ENCODE measurements at regions not wholly inside any gene's neighbourhood (a gene's known extent, or its start where the extent isn't known, plus 50 kb on each side); places are given as distances from the start of the nearest gene placed in this dataset.
"Not testable (repeated sequence)": the region's sequence is repeated elsewhere in the genome, so short reads cannot be mapped to it uniquely, and the experiment has no call there.

GRCh38 chr3:26011276-26011675, 221.4 kb downstream of the OXSM start:
- Histone ChIP-seq H3K36me3 (ENCODE audit: control insufficient read depth in 1 of 2, insufficient read depth in 2 of 2, low read length in 2 of 2) (no peaks in the 10 kb centered on the region), H3K27me3 (ENCODE audit: low read depth, low read length) (no peaks in the 10 kb centered on the region), H3K9me3 (ENCODE audit: control insufficient read depth in 1 of 2, low read length in 2 of 2) (no peaks in the 10 kb centered on the region), H3K4me3 (ENCODE audit: low read depth in 1 of 2, low read length in 2 of 2) (no peak overlapping the region), H3K27ac (ENCODE audit: low read length) (no peak overlapping the region), H3K4me1 (ENCODE audit: control insufficient read depth in 1 of 2, insufficient read depth in 2 of 2, low read length in 2 of 2) (no peaks in the 10 kb centered on the region)

- no peaks in the 10 kb centered on the region for H3K27me3 ChIP-seq (ENCODE audit: low read depth, low read length)
- H3K4me1 ChIP-seq (ENCODE audit: control insufficient read depth in 1 of 2, insufficient read depth in 2 of 2, low read length in 2 of 2): no peaks in the 10 kb centered on the region
- no peaks in the 10 kb centered on the region for H3K9me3 ChIP-seq (ENCODE audit: control insufficient read depth in 1 of 2, low read length in 2 of 2)
- H3K36me3 ChIP-seq (ENCODE audit: control insufficient read depth in 1 of 2, insufficient read depth in 2 of 2, low read length in 2 of 2): no peaks in the 10 kb centered on the region
- H3K27ac ChIP-seq (ENCODE audit: low read length): no peak overlapping the region
- no peak overlapping the region for H3K4me3 ChIP-seq (ENCODE audit: low read depth in 1 of 2, low read length in 2 of 2)
Measured at GRCh38 chr3:26012241-26012745, 222.4 kb downstream of the OXSM start.

GRCh38 chr3:26015752-26016151, 225.9 kb downstream of the OXSM start:
- Histone ChIP-seq H3K36me3 (ENCODE audit: control insufficient read depth in 1 of 2, insufficient read depth in 2 of 2, low read length in 2 of 2) (no peaks in the 10 kb centered on the region), H3K4me3 (ENCODE audit: low read depth in 1 of 2, low read length in 2 of 2) (no peak overlapping the region), H3K4me1 (ENCODE audit: control insufficient read depth in 1 of 2, insufficient read depth in 2 of 2, low read length in 2 of 2) (no peaks in the 10 kb centered on the region), H3K27me3 (ENCODE audit: low read depth, low read length) (no peaks in the 10 kb centered on the region), H3K9me3 (ENCODE audit: control insufficient read depth in 1 of 2, low read length in 2 of 2) (no peaks in the 10 kb centered on the region), H3K27ac (ENCODE audit: low read length) (no peak overlapping the region)

GRCh38 chr3:26018889-26019288, 229.0 kb downstream of the OXSM start:
- Histone ChIP-seq H3K4me3 (ENCODE audit: low read depth in 1 of 2, low read length in 2 of 2) (no peak overlapping the region), H3K36me3 (ENCODE audit: control insufficient read depth in 1 of 2, insufficient read depth in 2 of 2, low read length in 2 of 2) (no peaks in the 10 kb centered on the region), H3K27ac (ENCODE audit: low read length) (no peak overlapping the region)

GRCh38 chr3:26024206-26024605, 234.3 kb downstream of the OXSM start:
- H3K36me3 ChIP-seq (ENCODE audit: control insufficient read depth in 1 of 2, insufficient read depth in 2 of 2, low read length in 2 of 2); H3K27me3 ChIP-seq (ENCODE audit: low read depth, low read length); H3K4me3 ChIP-seq (ENCODE audit: low read depth in 1 of 2, low read length in 2 of 2); H3K9me3 ChIP-seq (ENCODE audit: control insufficient read depth in 1 of 2, low read length in 2 of 2); H3K4me1 ChIP-seq (ENCODE audit: control insufficient read depth in 1 of 2, insufficient read depth in 2 of 2, low read length in 2 of 2); H3K27ac ChIP-seq (ENCODE audit: low read length): not testable (repeated sequence)

More at GRCh38 chr3:26018889-26019288, 229.0 kb downstream of the OXSM start:
- Histone ChIP-seq H3K9me3 (ENCODE audit: control insufficient read depth in 1 of 2, low read length in 2 of 2) (peaks cover 0 to 4% of the 10 kb centered on the region in 2 donors), H3K27me3 (ENCODE audit: low read depth, low read length) (no peaks in the 10 kb centered on the region), H3K4me1 (ENCODE audit: control insufficient read depth in 1 of 2, insufficient read depth in 2 of 2, low read length in 2 of 2) (no peaks in the 10 kb centered on the region)

GRCh38 chr3:26029321-26029720, 239.4 kb downstream of the OXSM start:
- no peak overlapping the region for H3K27ac ChIP-seq (ENCODE audit: low read length)
- H3K36me3 ChIP-seq (ENCODE audit: control insufficient read depth in 1 of 2, insufficient read depth in 2 of 2, low read length in 2 of 2): no peaks in the 10 kb centered on the region
- no peaks in the 10 kb centered on the region for H3K27me3 ChIP-seq (ENCODE audit: low read depth, low read length)
- peaks cover 0 to 3% of the 10 kb centered on the region in 2 donors for H3K9me3 ChIP-seq (ENCODE audit: control insufficient read depth in 1 of 2, low read length in 2 of 2)
- H3K4me3 ChIP-seq (ENCODE audit: low read depth in 1 of 2, low read length in 2 of 2): no peak overlapping the region
- H3K4me1 ChIP-seq (ENCODE audit: control insufficient read depth in 1 of 2, insufficient read depth in 2 of 2, low read length in 2 of 2): no peaks in the 10 kb centered on the region

GRCh38 chr3:26042126-26042525, 252.2 kb downstream of the OXSM start:
- H3K27me3 ChIP-seq (ENCODE audit: low read depth, low read length); H3K4me1 ChIP-seq (ENCODE audit: control insufficient read depth in 1 of 2, insufficient read depth in 2 of 2, low read length in 2 of 2); H3K27ac ChIP-seq (ENCODE audit: low read length); H3K4me3 ChIP-seq (ENCODE audit: low read depth in 1 of 2, low read length in 2 of 2); H3K9me3 ChIP-seq (ENCODE audit: control insufficient read depth in 1 of 2, low read length in 2 of 2); H3K36me3 ChIP-seq (ENCODE audit: control insufficient read depth in 1 of 2, insufficient read depth in 2 of 2, low read length in 2 of 2): not testable (repeated sequence)

GRCh38 chr3:26049951-26050350, 260.1 kb downstream of the OXSM start:
- Histone ChIP-seq H3K36me3 (ENCODE audit: control insufficient read depth in 1 of 2, insufficient read depth in 2 of 2, low read length in 2 of 2) (no peaks in the 10 kb centered on the region), H3K4me3 (ENCODE audit: low read depth in 1 of 2, low read length in 2 of 2) (no peak overlapping the region), H3K27me3 (ENCODE audit: low read depth, low read length) (no peaks in the 10 kb centered on the region), H3K27ac (ENCODE audit: low read length) (no peak overlapping the region), H3K9me3 (ENCODE audit: control insufficient read depth in 1 of 2, low read length in 2 of 2) (no peaks in the 10 kb centered on the region), H3K4me1 (ENCODE audit: control insufficient read depth in 1 of 2, insufficient read depth in 2 of 2, low read length in 2 of 2) (no peaks in the 10 kb centered on the region)

GRCh38 chr3:26050776-26051175, 260.9 kb downstream of the OXSM start:
- no peak overlapping the region for H3K4me3 ChIP-seq (ENCODE audit: low read depth in 1 of 2, low read length in 2 of 2)
- no peaks in the 10 kb centered on the region for H3K4me1 ChIP-seq (ENCODE audit: control insufficient read depth in 1 of 2, insufficient read depth in 2 of 2, low read length in 2 of 2)
- H3K36me3 ChIP-seq (ENCODE audit: control insufficient read depth in 1 of 2, insufficient read depth in 2 of 2, low read length in 2 of 2): no peaks in the 10 kb centered on the region
- no peaks in the 10 kb centered on the region for H3K27me3 ChIP-seq (ENCODE audit: low read depth, low read length)
- no peaks in the 10 kb centered on the region for H3K9me3 ChIP-seq (ENCODE audit: control insufficient read depth in 1 of 2, low read length in 2 of 2)
- no peak overlapping the region for H3K27ac ChIP-seq (ENCODE audit: low read length)

GRCh38 chr3:26058901-26059321, 269.0 kb downstream of the OXSM start:
- Histone ChIP-seq H3K27ac (ENCODE audit: low read length) (no peak overlapping the region), H3K27me3 (ENCODE audit: low read depth, low read length) (no peaks in the 10 kb centered on the region), H3K4me1 (ENCODE audit: control insufficient read depth in 1 of 2, insufficient read depth in 2 of 2, low read length in 2 of 2) (peaks cover 0 to 7% of the 10 kb centered on the region in 2 donors), H3K36me3 (ENCODE audit: control insufficient read depth in 1 of 2, insufficient read depth in 2 of 2, low read length in 2 of 2) (no peaks in the 10 kb centered on the region), H3K4me3 (ENCODE audit: low read depth in 1 of 2, low read length in 2 of 2) (no peak overlapping the region), H3K9me3 (ENCODE audit: control insufficient read depth in 1 of 2, low read length in 2 of 2) (no peaks in the 10 kb centered on the region)

GRCh38 chr3:26061947-26062346, 272.1 kb downstream of the OXSM start:
- H3K4me3 ChIP-seq (ENCODE audit: low read depth in 1 of 2, low read length in 2 of 2): no peak overlapping the region
- H3K27ac ChIP-seq (ENCODE audit: low read length): no peak overlapping the region
- no peaks in the 10 kb centered on the region for H3K36me3 ChIP-seq (ENCODE audit: control insufficient read depth in 1 of 2, insufficient read depth in 2 of 2, low read length in 2 of 2)
- H3K27me3 ChIP-seq (ENCODE audit: low read depth, low read length): no peaks in the 10 kb centered on the region
- no peaks in the 10 kb centered on the region for H3K9me3 ChIP-seq (ENCODE audit: control insufficient read depth in 1 of 2, low read length in 2 of 2)
- peaks cover 0 to 7% of the 10 kb centered on the region in 2 donors for H3K4me1 ChIP-seq (ENCODE audit: control insufficient read depth in 1 of 2, insufficient read depth in 2 of 2, low read length in 2 of 2)

GRCh38 chr3:26064297-26064696, 274.4 kb downstream of the OXSM start:
- H3K27me3 ChIP-seq (ENCODE audit: low read depth, low read length): no peaks in the 10 kb centered on the region

More at GRCh38 chr3:26064297-26064696, 274.4 kb downstream of the OXSM start:
- Histone ChIP-seq H3K4me1 (ENCODE audit: control insufficient read depth in 1 of 2, insufficient read depth in 2 of 2, low read length in 2 of 2) (peaks cover 0 to 3% of the 10 kb centered on the region in 2 donors), H3K4me3 (ENCODE audit: low read depth in 1 of 2, low read length in 2 of 2) (no peak overlapping the region), H3K9me3 (ENCODE audit: control insufficient read depth in 1 of 2, low read length in 2 of 2) (no peaks in the 10 kb centered on the region), H3K27ac (ENCODE audit: low read length) (no peak overlapping the region), H3K36me3 (ENCODE audit: control insufficient read depth in 1 of 2, insufficient read depth in 2 of 2, low read length in 2 of 2) (no peaks in the 10 kb centered on the region)

All from muscle layer of duodenum (tissue), 2 donors.